ENCODE measurements at regions not wholly inside any gene's neighbourhood (a gene's known extent, or its start where the extent isn't known, plus 50 kb on each side); places are given as distances from the start of the nearest gene placed in this dataset.

DNA sequence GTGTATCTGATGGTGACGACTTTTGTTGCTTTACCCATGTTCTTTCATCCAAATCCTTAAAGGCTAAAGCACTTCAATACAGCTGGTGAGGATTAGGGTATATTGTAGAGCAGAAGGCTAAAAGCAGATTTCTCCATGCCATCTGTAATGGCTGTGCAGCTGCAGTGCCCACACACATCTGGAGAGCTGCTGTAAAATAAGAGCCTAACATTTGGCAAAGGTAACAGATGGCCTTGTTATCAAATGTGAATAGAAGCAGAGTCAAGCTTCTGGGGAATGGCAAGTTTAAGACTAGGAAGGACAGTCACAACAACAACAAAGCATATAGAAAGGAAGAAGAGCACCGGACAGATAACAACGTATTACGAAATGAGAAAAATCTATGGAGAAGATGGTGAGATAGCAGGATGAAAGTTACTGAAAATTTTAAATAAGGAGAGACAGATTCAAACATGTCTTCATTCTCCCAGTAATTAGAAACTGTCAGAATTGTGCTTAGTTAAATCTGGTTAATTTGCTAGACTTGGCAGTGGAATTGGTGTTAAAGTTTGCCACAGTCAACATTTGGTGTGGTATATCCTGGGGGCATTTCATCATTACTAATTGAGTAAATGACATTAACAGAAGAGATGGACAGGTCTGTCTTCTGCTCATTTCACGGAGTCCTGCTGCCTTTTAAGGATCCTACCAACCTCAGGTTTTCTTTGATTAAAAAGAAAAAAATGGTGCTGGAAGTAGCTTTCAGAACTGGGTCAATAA is 1093.2 kb downstream of the ADGRL2 start:
- TF ChIP-seq EP300 (IDR thresholded peaks at IDR 0.05): no peak
- TF ChIP-seq, protein P1, sequence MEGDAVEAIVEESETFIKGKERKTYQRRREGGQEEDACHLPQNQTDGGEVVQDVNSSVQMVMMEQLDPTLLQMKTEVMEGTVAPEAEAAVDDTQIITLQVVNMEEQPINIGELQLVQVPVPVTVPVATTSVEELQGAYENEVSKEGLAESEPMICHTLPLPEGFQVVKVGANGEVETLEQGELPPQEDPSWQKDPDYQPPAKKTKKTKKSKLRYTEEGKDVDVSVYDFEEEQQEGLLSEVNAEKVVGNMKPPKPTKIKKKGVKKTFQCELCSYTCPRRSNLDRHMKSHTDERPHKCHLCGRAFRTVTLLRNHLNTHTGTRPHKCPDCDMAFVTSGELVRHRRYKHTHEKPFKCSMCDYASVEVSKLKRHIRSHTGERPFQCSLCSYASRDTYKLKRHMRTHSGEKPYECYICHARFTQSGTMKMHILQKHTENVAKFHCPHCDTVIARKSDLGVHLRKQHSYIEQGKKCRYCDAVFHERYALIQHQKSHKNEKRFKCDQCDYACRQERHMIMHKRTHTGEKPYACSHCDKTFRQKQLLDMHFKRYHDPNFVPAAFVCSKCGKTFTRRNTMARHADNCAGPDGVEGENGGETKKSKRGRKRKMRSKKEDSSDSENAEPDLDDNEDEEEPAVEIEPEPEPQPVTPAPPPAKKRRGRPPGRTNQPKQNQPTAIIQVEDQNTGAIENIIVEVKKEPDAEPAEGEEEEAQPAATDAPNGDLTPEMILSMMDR (IDR thresholded peaks at IDR 0.05): no peak
- no peak for TF ChIP-seq POLR2A (IDR thresholded peaks at IDR 0.05)

All from suprapubic skin (tissue), 3 donors.